ENCODE measurements at regions not wholly inside any gene's neighbourhood (a gene's known extent, or its start where the extent isn't known, plus 50 kb on each side); places are given as distances from the start of the nearest gene placed in this dataset.

GRCh38 chr3:68055215-68055614, 400.8 kb upstream of the SUCLG2 start:
- intact Hi-C loops (cut with DNase I; ENCODE audit: low total_unique reads), result no loop called here
- no peaks in the 10 kb centered on the region for H3K4me1 ChIP-seq
- H3K36me3 ChIP-seq, result no peaks in the 10 kb centered on the region
- no peak for DNase-seq
- H3K9me3 ChIP-seq, result no peaks in the 10 kb centered on the region
- no peak for TF ChIP-seq POLR2A (IDR thresholded peaks at IDR 0.05)
- H3K27ac ChIP-seq, result no peak overlapping the region
- no peaks in the 10 kb centered on the region for H3K27me3 ChIP-seq
- H3K4me3 ChIP-seq, result no peak overlapping the region

DNA sequence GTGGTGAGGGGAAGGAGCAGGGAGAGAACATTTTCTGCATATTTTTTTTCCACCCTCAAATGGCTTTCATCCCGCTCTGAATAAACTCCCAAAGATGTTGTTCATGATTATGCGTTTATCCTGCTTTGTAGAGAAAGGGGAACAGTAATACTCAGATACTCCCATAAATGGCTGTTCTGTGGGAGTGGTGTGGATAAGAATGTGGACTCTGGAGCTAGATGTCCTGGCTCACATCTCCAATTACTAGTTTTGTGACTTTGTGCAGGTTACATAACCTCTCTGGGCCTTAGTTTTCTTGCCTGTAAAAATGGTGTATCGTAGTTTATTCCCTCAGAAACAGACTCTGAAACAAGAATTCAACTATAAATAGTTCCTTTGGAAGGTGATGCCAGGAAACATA, 395.4 kb upstream of the SUCLG2 start:
- no peaks in the 10 kb centered on the region for H3K4me1 ChIP-seq
- H3K9me3 ChIP-seq, result no peaks in the 10 kb centered on the region
- TF ChIP-seq POLR2A (IDR thresholded peaks at IDR 0.05), result no peak
- TF ChIP-seq, protein P1, sequence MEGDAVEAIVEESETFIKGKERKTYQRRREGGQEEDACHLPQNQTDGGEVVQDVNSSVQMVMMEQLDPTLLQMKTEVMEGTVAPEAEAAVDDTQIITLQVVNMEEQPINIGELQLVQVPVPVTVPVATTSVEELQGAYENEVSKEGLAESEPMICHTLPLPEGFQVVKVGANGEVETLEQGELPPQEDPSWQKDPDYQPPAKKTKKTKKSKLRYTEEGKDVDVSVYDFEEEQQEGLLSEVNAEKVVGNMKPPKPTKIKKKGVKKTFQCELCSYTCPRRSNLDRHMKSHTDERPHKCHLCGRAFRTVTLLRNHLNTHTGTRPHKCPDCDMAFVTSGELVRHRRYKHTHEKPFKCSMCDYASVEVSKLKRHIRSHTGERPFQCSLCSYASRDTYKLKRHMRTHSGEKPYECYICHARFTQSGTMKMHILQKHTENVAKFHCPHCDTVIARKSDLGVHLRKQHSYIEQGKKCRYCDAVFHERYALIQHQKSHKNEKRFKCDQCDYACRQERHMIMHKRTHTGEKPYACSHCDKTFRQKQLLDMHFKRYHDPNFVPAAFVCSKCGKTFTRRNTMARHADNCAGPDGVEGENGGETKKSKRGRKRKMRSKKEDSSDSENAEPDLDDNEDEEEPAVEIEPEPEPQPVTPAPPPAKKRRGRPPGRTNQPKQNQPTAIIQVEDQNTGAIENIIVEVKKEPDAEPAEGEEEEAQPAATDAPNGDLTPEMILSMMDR (IDR thresholded peaks at IDR 0.05), result no peak
- no peaks in the 10 kb centered on the region for H3K36me3 ChIP-seq
- DNase-seq, result no peak
- intact Hi-C loops (cut with DNase I; ENCODE audit: low total_unique reads), result no loop called here
- no peak overlapping the region for H3K4me3 ChIP-seq
- no peaks in the 10 kb centered on the region for H3K27me3 ChIP-seq
- no peak overlapping the region for H3K27ac ChIP-seq

DNA sequence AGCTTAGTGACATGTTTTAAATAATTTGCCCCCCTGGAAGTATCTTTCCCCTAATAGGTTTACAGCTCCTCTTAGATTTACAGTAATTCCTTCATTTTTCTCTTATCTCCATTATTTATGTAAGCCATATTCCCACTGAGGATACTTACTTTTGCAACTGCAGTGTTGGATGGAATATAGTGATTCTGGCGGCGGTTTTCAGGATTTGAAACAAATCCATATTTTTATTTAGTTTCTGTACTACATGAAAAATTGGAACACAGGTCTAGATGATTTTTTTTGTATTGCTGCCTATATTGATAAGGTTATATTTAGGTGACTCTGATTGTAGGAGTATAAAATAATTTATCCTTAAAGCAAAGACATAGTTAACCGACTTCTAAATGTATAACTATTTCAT, 391.6 kb upstream of the SUCLG2 start:
- Histone ChIP-seq H3K9me3 (no peaks in the 10 kb centered on the region), H3K4me1 (no peaks in the 10 kb centered on the region), H3K4me3 (no peak overlapping the region), H3K36me3 (no peaks in the 10 kb centered on the region), H3K27me3 (no peaks in the 10 kb centered on the region), H3K27ac (no peak overlapping the region)
- DNase-seq, result no peak
- intact Hi-C loops (cut with DNase I; ENCODE audit: low total_unique reads), result no loop called here
- TF ChIP-seq POLR2A (IDR thresholded peaks at IDR 0.05), result no peak

DNA sequence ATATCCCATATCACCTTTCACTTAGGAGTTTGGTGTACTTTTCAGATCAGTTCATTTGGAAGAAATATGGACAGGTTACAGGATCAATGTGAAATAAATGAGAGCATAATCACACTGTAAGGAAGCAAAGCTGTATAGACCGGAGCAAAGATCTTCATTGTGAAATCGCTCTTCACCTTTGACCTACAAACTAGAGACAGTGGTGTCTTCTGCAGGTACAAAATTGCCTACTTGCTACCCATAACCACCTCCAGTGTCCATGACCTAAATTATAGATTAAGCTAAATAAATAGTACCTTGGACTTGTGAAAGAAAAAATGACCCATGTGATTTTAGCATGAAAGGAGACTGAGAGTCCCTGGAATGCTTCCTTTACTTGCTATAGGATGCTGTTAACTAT, 379.5 kb upstream of the SUCLG2 start:
- TF ChIP-seq, protein P1 (IDR thresholded peaks at IDR 0.05), result no peak
- no peak for TF ChIP-seq POLR2A (IDR thresholded peaks at IDR 0.05)
- no peak for DNase-seq
- Histone ChIP-seq H3K27me3 (no peaks in the 10 kb centered on the region), H3K36me3 (no peaks in the 10 kb centered on the region), H3K9me3 (no peaks in the 10 kb centered on the region), H3K27ac (no peak overlapping the region), H3K4me3 (no peak overlapping the region), H3K4me1 (no peaks in the 10 kb centered on the region)
- intact Hi-C loops (cut with DNase I; ENCODE audit: low total_unique reads), result no loop called here

DNA sequence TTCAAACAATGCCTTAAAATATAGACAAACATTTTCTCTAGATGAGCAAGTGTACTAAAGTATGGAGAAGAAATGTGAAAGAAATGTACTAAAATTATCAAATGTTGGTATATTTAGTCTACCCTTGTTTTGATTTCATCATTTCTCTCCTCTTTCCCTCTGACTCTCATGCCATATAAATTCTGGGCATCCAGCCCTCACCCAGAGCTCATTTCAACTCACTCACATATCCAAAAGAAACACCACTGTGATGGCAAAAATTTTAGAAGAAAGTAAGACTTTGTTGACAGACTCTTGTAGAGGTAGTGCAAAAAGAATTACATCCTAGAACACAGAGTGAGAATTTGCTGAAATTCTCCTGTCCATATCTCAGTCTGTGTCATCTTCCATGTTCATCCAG, 377.8 kb upstream of the SUCLG2 start:
- Histone ChIP-seq H3K36me3 (no peaks in the 10 kb centered on the region), H3K27ac (no peak overlapping the region)
- intact Hi-C loops (cut with DNase I; ENCODE audit: low total_unique reads), result no loop called here

DNA sequence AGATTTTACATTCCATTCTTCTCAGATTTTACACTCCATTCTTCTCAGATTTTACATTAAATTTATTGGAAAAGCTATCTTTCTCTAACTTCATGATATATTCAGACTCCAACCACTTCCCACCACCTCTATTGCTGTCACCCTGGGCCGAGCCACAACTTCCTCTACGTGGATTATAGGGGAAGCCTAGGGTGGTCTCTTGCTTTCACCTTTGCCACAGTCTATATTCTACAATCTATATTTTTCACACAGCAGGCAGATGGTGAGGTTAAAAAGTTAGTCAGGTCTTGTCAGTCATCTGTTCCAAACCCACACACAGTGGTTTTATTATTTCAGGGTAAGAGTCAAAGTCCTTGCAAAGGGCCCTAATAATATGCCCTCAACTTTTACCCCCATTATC, 370.8 kb upstream of the SUCLG2 start:
- H3K4me1 ChIP-seq, result no peaks in the 10 kb centered on the region
- H3K36me3 ChIP-seq, result no peaks in the 10 kb centered on the region
- TF ChIP-seq, protein P1 (IDR thresholded peaks at IDR 0.05), result no peak
- TF ChIP-seq POLR2A (IDR thresholded peaks at IDR 0.05), result no peak
- no peak for DNase-seq
- H3K27ac ChIP-seq, result no peak overlapping the region
- no peaks in the 10 kb centered on the region for H3K9me3 ChIP-seq
- intact Hi-C loops (cut with DNase I; ENCODE audit: low total_unique reads), result no loop called here
- no peak overlapping the region for H3K4me3 ChIP-seq
- no peaks in the 10 kb centered on the region for H3K27me3 ChIP-seq

More for the DNA sequence above, 377.8 kb upstream of the SUCLG2 start:
- Histone ChIP-seq H3K27me3 (no peaks in the 10 kb centered on the region), H3K4me3 (no peak overlapping the region), H3K9me3 (no peaks in the 10 kb centered on the region), H3K4me1 (no peaks in the 10 kb centered on the region)
- no peak for DNase-seq
- TF ChIP-seq POLR2A (IDR thresholded peaks at IDR 0.05), result no peak
- TF ChIP-seq, protein P1 (IDR thresholded peaks at IDR 0.05), result no peak
